Kidney epithelial cell (primary cell): ENCODE measurements at regions not wholly inside any gene's neighbourhood (a gene's known extent, or its start where the extent isn't known, plus 50 kb on each side); places are given as distances from the start of the nearest gene placed in this dataset.
A peak's percentile ranks its signal among the peaks of the same experiment; 100 is the strongest.

Experiments used
- DNase-seq: peaks from one replicate; pipeline ENCODE4 v3.0.0-alpha.2; 2010; ENCODE audit warnings: low read depth
- H3K27me3 ChIP-seq: 2 replicates; pipeline ENCODE4 v1.6.0; 2011; ENCODE audit warnings: low read length; ENCODE audit not compliant: control insufficient read depth, insufficient read depth
- H3K36me3 ChIP-seq: 2 replicates; pipeline ENCODE4 v1.5.1; 2011; ENCODE audit warnings: low read length; ENCODE audit not compliant: control insufficient read depth, insufficient read depth
- H3K4me3 ChIP-seq: 2 replicates; pipeline ENCODE4 v1.5.1; 2011; ENCODE audit warnings: low read depth, mild to moderate bottlenecking, control low read depth, low read length
- CTCF ChIP-seq: IDR thresholded peaks from 2 replicates; pipeline ENCODE4 v1.5.1; 2011; ENCODE audit warnings: mild to moderate bottlenecking, moderate library complexity, low read length, control low read depth, inconsistent platforms; ENCODE audit not compliant: insufficient read depth, poor library complexity, severe bottlenecking

- no peaks in the 10 kb centered on the region for H3K36me3 ChIP-seq
- H3K27me3 ChIP-seq: no peaks in the 10 kb centered on the region
- H3K4me3 ChIP-seq: no peak overlapping the region
- no peak for DNase-seq
- TF ChIP-seq CTCF: no peak
Observed at GRCh38 chr14:34098985-34099349, 148.1 kb upstream of the EGLN3 start.

GRCh38 chr14:34098045-34098984 lies 147.4 kb upstream of the EGLN3 start:
- TF ChIP-seq CTCF: peak; percentile 66
- H3K4me3 ChIP-seq: no peak overlapping the region
- no peak for DNase-seq
- no peaks in the 10 kb centered on the region for H3K36me3 ChIP-seq
- H3K27me3 ChIP-seq: no peaks in the 10 kb centered on the region

GRCh38 chr14:34097644-34098043 lies 146.8 kb upstream of the EGLN3 start:
- DNase-seq: no peak

GRCh38 chr14:34094384-34094783 lies 143.5 kb upstream of the EGLN3 start:
- no peak for TF ChIP-seq CTCF
- Histone ChIP-seq H3K4me3 (no peak overlapping the region), H3K36me3 (no peaks in the 10 kb centered on the region), H3K27me3 (no peaks in the 10 kb centered on the region)
- no peak for DNase-seq

More at GRCh38 chr14:34097644-34098043, 146.8 kb upstream of the EGLN3 start:
- Histone ChIP-seq H3K36me3 (no peaks in the 10 kb centered on the region), H3K27me3 (no peaks in the 10 kb centered on the region), H3K4me3 (no peak overlapping the region)
- TF ChIP-seq CTCF: no peak

- no peaks in the 10 kb centered on the region for H3K36me3 ChIP-seq
- H3K4me3 ChIP-seq: no peak overlapping the region
- H3K27me3 ChIP-seq: no peaks in the 10 kb centered on the region
- no peak for DNase-seq
- TF ChIP-seq CTCF: no peak
Observed at GRCh38 chr14:34093883-34094282, 143.0 kb upstream of the EGLN3 start.

- H3K4me3 ChIP-seq: no peak overlapping the region
- no peak for TF ChIP-seq CTCF
- no peaks in the 10 kb centered on the region for H3K27me3 ChIP-seq
- no peaks in the 10 kb centered on the region for H3K36me3 ChIP-seq
- DNase-seq: no peak
Observed at GRCh38 chr14:34090451-34090850, 139.6 kb upstream of the EGLN3 start.
